Neural cell (in vitro differentiated cells): ENCODE measurements at regions not wholly inside any gene's neighbourhood (a gene's known extent, or its start where the extent isn't known, plus 50 kb on each side); places are given as distances from the start of the nearest gene placed in this dataset.
A peak's percentile ranks its signal among the peaks of the same experiment; 100 is the strongest.

Experiments used
- H2AFZ ChIP-seq: fragments of 200-600, 300-800 bp; sonication (generic), shearing (Covaris generic); 2 replicates; pipeline ENCODE4 v1.6.0; 2014; ENCODE audit warnings: low read depth, mild to moderate bottlenecking, antibody characterized with exemption, low read length, moderate library complexity
- H3F3A ChIP-seq: fragments of 200-600 bp; shearing (Covaris generic); 2 replicates; pipeline ENCODE4 v1.6.1; 2016; ENCODE audit warnings: mild to moderate bottlenecking, moderate library complexity, mixed read lengths, antibody characterized with exemption, low read length; ENCODE audit not compliant: insufficient read depth, poor library complexity, severe bottlenecking
- H3K27ac ChIP-seq: fragments of 200-600, 300-800 bp; sonication (generic), shearing (Covaris generic); 2 replicates; pipeline ENCODE4 v1.5.1; 2014; ENCODE audit warnings: mild to moderate bottlenecking, low read length, moderate library complexity
- H3K27me3 ChIP-seq: fragments of 300-800, 200-600 bp; sonication (generic), shearing (Covaris generic); 2 replicates; pipeline ENCODE4 v1.6.0; 2014; ENCODE audit warnings: mild to moderate bottlenecking, low read depth, low read length, moderate library complexity; ENCODE audit not compliant: insufficient read depth
- H3K36me3 ChIP-seq: fragments of 300-800, 200-600 bp; sonication (generic), shearing (Covaris generic); 2 replicates; pipeline ENCODE4 v1.5.1; 2014; ENCODE audit warnings: mild to moderate bottlenecking, antibody characterized with exemption, low read length, moderate library complexity; ENCODE audit not compliant: insufficient read depth
- H3K4me2 ChIP-seq: fragments of 300-800, 200-600 bp; sonication (generic), shearing (Covaris generic); 2 replicates; pipeline ENCODE4 v1.6.0; 2014; ENCODE audit warnings: mild to moderate bottlenecking, low read length
- H3K4me3 ChIP-seq: fragments of 300-800, 200-600 bp; sonication (generic), shearing (Covaris generic); 2 replicates; pipeline ENCODE4 v1.5.1; 2014; ENCODE audit warnings: mild to moderate bottlenecking, low read length, moderate library complexity
- H3K79me2 ChIP-seq: fragments of 200-600 bp; shearing (Covaris generic); replicated peaks from 2 replicates; pipeline ENCODE4 v1.6.0; 2014; ENCODE audit warnings: mild to moderate bottlenecking, low read length, moderate library complexity; ENCODE audit not compliant: insufficient read depth
- H3K9ac ChIP-seq: fragments of 300-800, 200-600 bp; sonication (generic), shearing (Covaris generic); 2 replicates; pipeline ENCODE4 v1.6.1; 2016; ENCODE audit warnings: mild to moderate bottlenecking, low read length, mixed read lengths
- H3K9me2 ChIP-seq: fragments of 200-600 bp; shearing (Covaris generic); 2 replicates; pipeline ENCODE4 v1.6.1; 2016; ENCODE audit warnings: mild to moderate bottlenecking, low read length, mixed read lengths; ENCODE audit not compliant: insufficient read depth
- H3K9me3 ChIP-seq: fragments of 200-600, 300-800 bp; sonication (generic), shearing (Covaris generic); 2 replicates; pipeline ENCODE4 v1.6.1; 2016; ENCODE audit warnings: mild to moderate bottlenecking, mixed run types, low read length, moderate library complexity, mixed read lengths
- H4K20me1 ChIP-seq: fragments of 200-600 bp; shearing (Covaris generic); 2 replicates; pipeline ENCODE4 v1.6.1; 2016; ENCODE audit warnings: mild to moderate bottlenecking, mixed run types; ENCODE audit not compliant: insufficient read depth
- EP300 ChIP-seq: fragments of 450-650 bp; conservative IDR thresholded peaks from 2 replicates; pipeline ENCODE4 v1.6.1; 2014; ENCODE audit warnings: antibody characterized with exemption, mild to moderate bottlenecking, moderate library complexity; ENCODE audit not compliant: poor library complexity, severe bottlenecking
- EZH2 ChIP-seq: fragments of 200-600, 300-800 bp; shearing (Covaris generic), sonication (generic); IDR thresholded peaks from 2 replicates; pipeline ENCODE4 v1.6.1; 2014; ENCODE audit warnings: antibody characterized with exemption, low read length, borderline replicate concordance, mild to moderate bottlenecking; ENCODE audit not compliant: insufficient read depth, poor library complexity, severe bottlenecking
- MXI1 ChIP-seq: fragments of 450-650 bp; conservative IDR thresholded peaks from 2 replicates; pipeline ENCODE4 v1.6.1; 2014; ENCODE audit warnings: antibody characterized with exemption, mild to moderate bottlenecking; ENCODE audit not compliant: poor library complexity, severe bottlenecking
- POLR2AphosphoS5 ChIP-seq: IDR thresholded peaks from 2 replicates; pipeline ENCODE4 v1.6.1; 2012
- RAD21 ChIP-seq: fragments of 450-650 bp; conservative IDR thresholded peaks from 2 replicates; pipeline ENCODE4 v1.6.1; 2014; ENCODE audit warnings: antibody characterized with exemption, mild to moderate bottlenecking, moderate library complexity
- REST ChIP-seq: IDR thresholded peaks from 2 replicates; pipeline ENCODE4 v1.6.1; 2012; ENCODE audit warnings: borderline replicate concordance
- SMC3 ChIP-seq: fragments of 450-650 bp; conservative IDR thresholded peaks from 2 replicates; pipeline ENCODE4 v1.6.1; 2014; ENCODE audit warnings: antibody characterized with exemption, mild to moderate bottlenecking, moderate library complexity; ENCODE audit not compliant: poor library complexity
- TAF1 ChIP-seq: IDR thresholded peaks from 2 replicates; pipeline ENCODE4 v1.6.1; 2012; ENCODE audit warnings: low read depth

DNA sequence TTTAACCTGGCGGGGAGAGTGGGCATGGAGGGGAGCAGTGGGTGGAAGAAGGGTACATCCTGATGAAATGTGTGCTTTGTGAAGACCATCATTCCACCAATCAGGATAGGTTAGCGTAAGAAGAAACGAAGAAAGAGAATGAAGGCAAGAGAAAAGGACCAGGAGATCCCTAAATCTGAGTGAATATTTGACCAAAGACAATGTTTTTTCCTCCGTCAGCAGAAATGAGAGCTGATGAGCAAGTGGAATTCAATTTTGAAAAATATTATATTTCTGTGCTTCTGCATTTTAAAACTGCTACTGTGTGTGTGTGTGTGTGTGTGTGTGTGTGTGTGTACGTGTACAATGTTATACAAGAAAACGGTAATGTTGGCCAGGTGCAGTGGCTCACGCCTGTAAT, 58.3 kb upstream of the NOCT start:
- H3K27ac ChIP-seq = no peak overlapping the region

GRCh38 chr4:138954428-138954827, 61.2 kb upstream of the NOCT start:
- Histone ChIP-seq H2AFZ (no peak overlapping the region), H3K9ac (no peak overlapping the region), H3K9me3 (no peaks in the 10 kb centered on the region), H3K27me3 (no peaks in the 10 kb centered on the region), H3K4me2 (no peak overlapping the region), H3K27ac (no peak overlapping the region), H3K79me2 (no peaks in the 10 kb centered on the region), H3K9me2 (no peaks in the 10 kb centered on the region), H3F3A (no peaks in the 10 kb centered on the region), H3K36me3 (no peaks in the 10 kb centered on the region), H4K20me1 (no peaks in the 10 kb centered on the region), H3K4me3 (no peak overlapping the region)
- TF ChIP-seq REST (no peak), POLR2AphosphoS5 (peak; percentile 11), MXI1 (no peak)

More for the DNA sequence above, 58.3 kb upstream of the NOCT start:
- Histone ChIP-seq H4K20me1 (no peaks in the 10 kb centered on the region), H3K4me3 (no peak overlapping the region), H3K9me3 (no peaks in the 10 kb centered on the region), H3K4me2 (no peak overlapping the region), H3K9ac (no peak overlapping the region), H3K9me2 (no peaks in the 10 kb centered on the region), H3K36me3 (no peaks in the 10 kb centered on the region), H3K27me3 (no peaks in the 10 kb centered on the region), H3F3A (no peaks in the 10 kb centered on the region), H2AFZ (no peak overlapping the region), H3K79me2 (no peaks in the 10 kb centered on the region)
- TF ChIP-seq EP300 (no peak), TAF1 (no peak), REST (no peak), RAD21 (no peak), SMC3 (no peak), EZH2 (no peak), POLR2AphosphoS5 (no peak)
